Left renal cortex interstitium (tissue), 4 donors: ENCODE measurements at regions not wholly inside any gene's neighbourhood (a gene's known extent, or its start where the extent isn't known, plus 50 kb on each side); places are given as distances from the start of the nearest gene placed in this dataset.
"Not testable (repeated sequence)": the region's sequence is repeated elsewhere in the genome, so short reads cannot be mapped to it uniquely, and the experiment has no call there.

Experiments used
- DNase-seq, 4 donors: peaks; one replicate each; pipeline ENCODE4 v3.0.0-alpha.2; 2013; ENCODE audit warnings: low read depth in 4 of 4, low spot score in 2 of 4, missing footprints in 1 of 4

GRCh38 chr16:51869176-51869575, 677.8 kb downstream of the TOX3 start:
- DNase-seq, result no peak

GRCh38 chr16:51868631-51869030, 678.3 kb downstream of the TOX3 start:
- no peak for DNase-seq

- no peak for DNase-seq
Measured at GRCh38 chr16:51867386-51868065, 679.4 kb downstream of the TOX3 start.

- no peak for DNase-seq
Measured at GRCh38 chr16:51864575-51864974, 682.4 kb downstream of the TOX3 start.

- no peak for DNase-seq
Measured at GRCh38 chr16:51854401-51854951, 692.5 kb downstream of the TOX3 start.

- no peak for DNase-seq
Measured at GRCh38 chr16:51853586-51853985, 693.4 kb downstream of the TOX3 start.

GRCh38 chr16:51852892-51853291, 694.1 kb downstream of the TOX3 start:
- no peak for DNase-seq

- DNase-seq, result no peak
Measured at GRCh38 chr16:51851111-51851510, 695.8 kb downstream of the TOX3 start.

- no peak for DNase-seq
Measured at GRCh38 chr16:51849715-51850114, 697.2 kb downstream of the TOX3 start.

GRCh38 chr16:51845586-51846305, 694.7 kb upstream of the SALL1 start:
- DNase-seq, result peak in 2 of 4 donors; percentile 71 to 78

GRCh38 chr16:51839727-51840462, 688.8 kb upstream of the SALL1 start:
- DNase-seq, result no peak

GRCh38 chr16:51834794-51835193, 683.7 kb upstream of the SALL1 start:
- no peak for DNase-seq

- no peak for DNase-seq
Measured at GRCh38 chr16:51834133-51834532, 683.1 kb upstream of the SALL1 start.

- no peak for DNase-seq
Measured at GRCh38 chr16:51831595-51832367, 680.7 kb upstream of the SALL1 start.

GRCh38 chr16:51831034-51831433, 680.0 kb upstream of the SALL1 start:
- not testable (repeated sequence) for DNase-seq

- DNase-seq, result no peak
Measured at GRCh38 chr16:51825779-51826178, 674.7 kb upstream of the SALL1 start.

- DNase-seq, result no peak
Measured at GRCh38 chr16:51822471-51822870, 671.4 kb upstream of the SALL1 start.

GRCh38 chr16:51821527-51821926, 670.5 kb upstream of the SALL1 start:
- no peak for DNase-seq

GRCh38 chr16:51820176-51820575, 669.1 kb upstream of the SALL1 start:
- no peak for DNase-seq

GRCh38 chr16:51818342-51818944, 667.4 kb upstream of the SALL1 start:
- DNase-seq, result peak in 2 of 4 donors; percentile 46 to 64
